ENCODE measurements at regions not wholly inside any gene's neighbourhood (a gene's known extent, or its start where the extent isn't known, plus 50 kb on each side); places are given as distances from the start of the nearest gene placed in this dataset.

DNA sequence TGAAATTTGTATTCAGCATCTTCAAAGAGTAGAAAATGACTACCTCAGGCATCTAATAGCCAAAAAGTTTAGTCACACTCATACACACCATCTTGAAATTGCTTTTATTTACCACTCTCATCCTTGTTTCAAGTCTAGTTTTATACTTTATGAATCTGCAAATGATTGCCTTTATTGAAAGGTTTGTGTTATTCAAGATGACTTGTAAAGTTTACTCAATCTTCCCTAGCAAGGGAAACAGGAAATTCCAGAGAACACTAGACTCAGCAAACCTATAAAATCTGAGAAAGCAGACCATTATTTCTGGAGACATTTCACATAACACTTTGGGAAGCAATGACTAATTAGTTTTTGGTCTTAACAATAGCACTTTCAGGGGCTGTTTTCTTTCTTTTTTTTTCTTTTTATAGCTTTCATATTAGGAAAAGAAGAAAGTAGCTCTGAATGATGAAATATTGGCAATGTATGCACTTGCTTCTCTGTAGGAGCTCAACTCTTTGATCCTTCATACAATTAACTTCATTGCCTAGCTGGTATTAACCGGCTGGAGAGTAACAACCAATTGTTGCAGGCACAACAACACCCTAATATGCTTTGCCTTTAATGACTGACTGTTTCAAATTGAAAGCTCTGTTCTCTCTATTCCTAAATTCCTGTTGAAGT is 68.9 kb upstream of the HDAC9 start:
- H3K27ac ChIP-seq: peak overlapping the region; percentile 96
- TF ChIP-seq, protein P1, sequence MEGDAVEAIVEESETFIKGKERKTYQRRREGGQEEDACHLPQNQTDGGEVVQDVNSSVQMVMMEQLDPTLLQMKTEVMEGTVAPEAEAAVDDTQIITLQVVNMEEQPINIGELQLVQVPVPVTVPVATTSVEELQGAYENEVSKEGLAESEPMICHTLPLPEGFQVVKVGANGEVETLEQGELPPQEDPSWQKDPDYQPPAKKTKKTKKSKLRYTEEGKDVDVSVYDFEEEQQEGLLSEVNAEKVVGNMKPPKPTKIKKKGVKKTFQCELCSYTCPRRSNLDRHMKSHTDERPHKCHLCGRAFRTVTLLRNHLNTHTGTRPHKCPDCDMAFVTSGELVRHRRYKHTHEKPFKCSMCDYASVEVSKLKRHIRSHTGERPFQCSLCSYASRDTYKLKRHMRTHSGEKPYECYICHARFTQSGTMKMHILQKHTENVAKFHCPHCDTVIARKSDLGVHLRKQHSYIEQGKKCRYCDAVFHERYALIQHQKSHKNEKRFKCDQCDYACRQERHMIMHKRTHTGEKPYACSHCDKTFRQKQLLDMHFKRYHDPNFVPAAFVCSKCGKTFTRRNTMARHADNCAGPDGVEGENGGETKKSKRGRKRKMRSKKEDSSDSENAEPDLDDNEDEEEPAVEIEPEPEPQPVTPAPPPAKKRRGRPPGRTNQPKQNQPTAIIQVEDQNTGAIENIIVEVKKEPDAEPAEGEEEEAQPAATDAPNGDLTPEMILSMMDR (conservative IDR thresholded peaks at IDR 0.05): no peak

GRCh38 chr7:18429547-18429946 is 66.0 kb upstream of the HDAC9 start:
- TF ChIP-seq, protein P1 (conservative IDR thresholded peaks at IDR 0.05): no peak
- H3K27ac ChIP-seq: no peak overlapping the region

GRCh38 chr7:18430810-18431209 is 64.7 kb upstream of the HDAC9 start:
- no peak overlapping the region for H3K27ac ChIP-seq
- TF ChIP-seq, protein P1 (conservative IDR thresholded peaks at IDR 0.05): no peak

DNA sequence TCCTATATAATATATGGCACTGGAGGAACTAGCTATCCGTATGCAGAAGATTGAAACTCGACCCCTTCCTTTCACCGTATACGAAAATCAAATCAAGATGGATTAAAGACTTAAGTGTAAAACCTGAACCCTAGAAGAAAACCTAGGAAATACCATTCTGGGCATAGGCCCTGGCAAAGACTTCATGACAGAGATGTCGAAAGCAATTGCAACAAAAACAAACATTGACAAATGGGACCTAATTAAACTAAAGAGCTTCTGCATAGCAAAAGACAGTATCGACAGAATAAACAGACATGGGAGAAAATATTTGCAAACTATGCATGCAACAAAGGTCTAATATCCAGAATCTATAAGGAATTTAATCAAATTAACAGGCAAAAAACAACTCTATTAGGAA is 61.4 kb upstream of the HDAC9 start:
- peak overlapping the region; percentile 11; the same call in 1 of the 2 replicates for H3K27ac ChIP-seq
- TF ChIP-seq, protein P1 (conservative IDR thresholded peaks at IDR 0.05): no peak

GRCh38 chr7:18437101-18437500 is 58.4 kb upstream of the HDAC9 start:
- TF ChIP-seq, protein P1 (conservative IDR thresholded peaks at IDR 0.05): no peak
- peak overlapping the region; percentile 47 for H3K27ac ChIP-seq

- TF ChIP-seq, protein P1 (conservative IDR thresholded peaks at IDR 0.05): no peak
- H3K27ac ChIP-seq: peak overlapping the region; percentile 80
These were observed 54.6 kb upstream of the HDAC9 start for GRCh38 chr7:18440934-18441333.

- no peak overlapping the region for H3K27ac ChIP-seq
- TF ChIP-seq, protein P1 (conservative IDR thresholded peaks at IDR 0.05): no peak
These were observed 50.7 kb upstream of the HDAC9 start for GRCh38 chr7:18444826-18445225.
